Small intestine (tissue), 7 donors: ENCODE measurements at regions not wholly inside any gene's neighbourhood (a gene's known extent, or its start where the extent isn't known, plus 50 kb on each side); places are given as distances from the start of the nearest gene placed in this dataset.

Experiments used
- DNase-seq, 2 donors: peaks; one replicate each; pipeline versions ENCODE4 v3.0.0 to v3.0.0-alpha.2; 2013
- FAIRE-seq: peaks from 2 replicates; lab custom pipeline; 2012; peaks lifted over from hg19 to GRCh38; lab: Jason Lieb, UNC
- H3K27ac ChIP-seq, 3 donors: one replicate each; pipeline ENCODE4 v1.5.1; 2013; ENCODE audit warnings: low read length in 2 of 3, mild to moderate bottlenecking in 2 of 3, control low read depth in 1 of 3, inconsistent platforms in 1 of 3, low read depth in 1 of 3, moderate library complexity in 1 of 3
- H3K27me3 ChIP-seq, 3 donors: one replicate each; pipeline ENCODE4 v1.6.1; 2013; ENCODE audit warnings: low read length in 3 of 3, inconsistent platforms in 1 of 3; ENCODE audit not compliant: control insufficient read depth in 3 of 3, insufficient read depth in 3 of 3
- H3K36me3 ChIP-seq, 3 donors: one replicate each; pipeline ENCODE4 v1.6.1; 2013; ENCODE audit warnings: low read length in 3 of 3, inconsistent platforms in 1 of 3, low read depth in 1 of 3, mild to moderate bottlenecking in 1 of 3, moderate library complexity in 1 of 3; ENCODE audit not compliant: control insufficient read depth in 3 of 3, insufficient read depth in 2 of 3
- H3K4me1 ChIP-seq, 3 donors: one replicate each; pipeline ENCODE4 v1.6.1; 2013; ENCODE audit warnings: low read length in 2 of 3, inconsistent platforms in 1 of 3, low read depth in 1 of 3, mild to moderate bottlenecking in 1 of 3, moderate library complexity in 1 of 3; ENCODE audit not compliant: control insufficient read depth in 3 of 3, insufficient read depth in 2 of 3
- H3K4me3 ChIP-seq, 3 donors: one replicate each; pipeline ENCODE4 v1.5.1; 2013; ENCODE audit warnings: low read length in 3 of 3, control low read depth in 1 of 3, inconsistent platforms in 1 of 3, low read depth in 1 of 3, mild to moderate bottlenecking in 1 of 3, moderate library complexity in 1 of 3
- H3K9me3 ChIP-seq, 2 donors: one replicate each; pipeline ENCODE4 v1.6.1; 2013; ENCODE audit warnings: low read depth in 1 of 2, low read length in 1 of 2; ENCODE audit not compliant: control insufficient read depth in 2 of 2, insufficient read depth in 1 of 2
- WGBS, 3 donors: extraction: QIAGEN DNeasy Blood & Tissue Kit; methylation state at CpG; one replicate each; pipeline ENCODE4 v1.1.7; 2013; 5-methylcytosine and 5-hydroxymethylcytosine counted together
- donor health status: healthy with polysubstance abuse.
- donor health status: control.
- donor health status: control.
- donor health status: Bipolar disorder and iron deficiency.
- donor health status: healthy.

GRCh38 chr4:1543976-1544375 lies 137.7 kb upstream of the NKX1-1 start:
- Histone ChIP-seq H3K4me1 (peaks cover 0 to 10% (median 0%) of the 10 kb centered on the region in 3 donors), H3K9me3 (no peaks in the 10 kb centered on the region), H3K27ac (no peak overlapping the region), H3K36me3 (no peaks in the 10 kb centered on the region), H3K4me3 (no peak overlapping the region), H3K27me3 (peaks cover 2 to 6% (median 5%) of the 10 kb centered on the region in 3 donors)
- 87 to 93% (median 91%) methylated on average over 11 of the region's 11 CpGs for WGBS, 3 donors
- FAIRE-seq: no peak
- no peak for DNase-seq

GRCh38 chr4:1543561-1543960 lies 137.3 kb upstream of the NKX1-1 start:
- no peak overlapping the region for H3K27ac ChIP-seq
- no peaks in the 10 kb centered on the region for H3K36me3 ChIP-seq
- no peak overlapping the region for H3K4me3 ChIP-seq
- H3K9me3 ChIP-seq: no peaks in the 10 kb centered on the region
- FAIRE-seq (no peak), DNase-seq (no peak)
- peaks cover 0 to 14% (median 0%) of the 10 kb centered on the region in 3 donors for H3K4me1 ChIP-seq
- WGBS, 3 donors: 80 to 87% (median 85%) methylated on average over 8 of the region's 8 CpGs
- peaks cover 2 to 6% (median 5%) of the 10 kb centered on the region in 3 donors for H3K27me3 ChIP-seq

- FAIRE-seq (no peak), DNase-seq (no peak)
- no peak overlapping the region for H3K27ac ChIP-seq
- H3K4me3 ChIP-seq: no peak overlapping the region
- no peaks in the 10 kb centered on the region for H3K9me3 ChIP-seq
- H3K27me3 ChIP-seq: peaks cover 0 to 2% (median under 1%) of the 10 kb centered on the region in 3 donors
- H3K4me1 ChIP-seq: peaks cover 0 to 14% (median 0%) of the 10 kb centered on the region in 3 donors
- no peaks in the 10 kb centered on the region for H3K36me3 ChIP-seq
- 81 to 83% (median 81%) methylated on average over 27 of the region's 27 CpGs for whole genome bisulfite sequencing, 3 donors
Observed at GRCh38 chr4:1542516-1543320, 136.5 kb upstream of the NKX1-1 start.

GRCh38 chr4:1542226-1542490 lies 135.9 kb upstream of the NKX1-1 start:
- Histone ChIP-seq H3K4me1 (peaks cover 0 to 14% (median 0%) of the 10 kb centered on the region in 3 donors), H3K27me3 (no peaks in the 10 kb centered on the region), H3K9me3 (no peaks in the 10 kb centered on the region), H3K27ac (no peak overlapping the region), H3K36me3 (no peaks in the 10 kb centered on the region), H3K4me3 (no peak overlapping the region)
- 75 to 79% (median 79%) methylated on average over 10 of the region's 10 CpGs for WGBS, 3 donors
- no peak for FAIRE-seq
- no peak for DNase-seq

- Histone ChIP-seq H3K36me3 (no peaks in the 10 kb centered on the region), H3K27me3 (no peaks in the 10 kb centered on the region), H3K27ac (no peak overlapping the region), H3K9me3 (no peaks in the 10 kb centered on the region), H3K4me3 (no peak overlapping the region), H3K4me1 (peaks cover 0 to 14% (median 0%) of the 10 kb centered on the region in 3 donors)
- no peak for DNase-seq
- no peak for FAIRE-seq
- WGBS, 3 donors: 71 to 76% (median 74%) methylated on average over 30 of the region's 30 CpGs
Observed at GRCh38 chr4:1541449-1542225, 135.4 kb upstream of the NKX1-1 start.

GRCh38 chr4:1540601-1541375 lies 134.5 kb upstream of the NKX1-1 start:
- Histone ChIP-seq H3K36me3 (no peaks in the 10 kb centered on the region), H3K27ac (no peak overlapping the region), H3K9me3 (no peaks in the 10 kb centered on the region), H3K27me3 (no peaks in the 10 kb centered on the region), H3K4me3 (no peak overlapping the region), H3K4me1 (peaks cover 0 to 14% (median 0%) of the 10 kb centered on the region in 3 donors)
- FAIRE-seq: no peak
- DNase-seq: no peak
- WGBS, 3 donors: 74 to 84% (median 75%) methylated on average over 33 of the region's 33 CpGs

GRCh38 chr4:1539859-1540600 lies 133.8 kb upstream of the NKX1-1 start:
- Histone ChIP-seq H3K4me1 (peaks cover 0 to 14% (median 0%) of the 10 kb centered on the region in 3 donors), H3K36me3 (no peaks in the 10 kb centered on the region), H3K27me3 (no peaks in the 10 kb centered on the region), H3K9me3 (no peaks in the 10 kb centered on the region), H3K4me3 (no peak overlapping the region), H3K27ac (no peak overlapping the region)
- DNase-seq: no peak
- 83 to 85% (median 84%) methylated on average over 38 to 45 of the region's 45 CpGs for WGBS, 3 donors
- FAIRE-seq: no peak
